H1 (cell line): ENCODE measurements at regions not wholly inside any gene's neighbourhood (a gene's known extent, or its start where the extent isn't known, plus 50 kb on each side); places are given as distances from the start of the nearest gene placed in this dataset.

Experiments
- CHD2 ChIP-seq: IDR thresholded peaks from 2 replicates; pipeline ENCODE4 v1.6.1; 2012; ENCODE audit warnings: low read length, improper control_type of control experiment
- EZH2 ChIP-seq: fragments of 200-600 bp; sonication (generic); IDR thresholded peaks from 2 replicates; pipeline ENCODE4 v1.7.1; 2012; ENCODE audit warnings: low read depth, mild to moderate bottlenecking, moderate library complexity, low read length, inconsistent platforms; ENCODE audit not compliant: severe bottlenecking
- HDAC6 ChIP-seq: IDR thresholded peaks from one replicate; pipeline ENCODE4 v1.7.1; 2012; ENCODE audit warnings: low read depth, mild to moderate bottlenecking, inconsistent platforms, low read length, moderate library complexity
- JUN ChIP-seq: IDR thresholded peaks from 2 replicates; pipeline ENCODE4 v1.6.1; 2011; ENCODE audit warnings: low read depth, mild to moderate bottlenecking, improper control_type of control experiment, low read length
- JUND ChIP-seq: IDR thresholded peaks from 2 replicates; pipeline ENCODE4 v1.6.1; 2011; ENCODE audit warnings: mild to moderate bottlenecking, improper control_type of control experiment, low read length
- KDM5A ChIP-seq: fragments of 200-600 bp; IDR thresholded peaks from 2 replicates; pipeline ENCODE4 v1.7.1; 2012; ENCODE audit warnings: mild to moderate bottlenecking, low read length, inconsistent platforms, mixed read lengths
- POLR2A ChIP-seq, 2 experiments: IDR thresholded peaks; 1 replicate in 1 of 2; 2 replicates in 1 of 2; pipeline ENCODE4 v1.6.1; 2011; ENCODE audit warnings: low read depth in 2 of 2, low read length in 2 of 2, mild to moderate bottlenecking in 2 of 2; ENCODE audit errors: control extremely low read depth in 1 of 2
- POLR2AphosphoS5 ChIP-seq: IDR thresholded peaks from 2 replicates; pipeline ENCODE4 v1.6.1; 2011; ENCODE audit warnings: low read depth, low read length
- RXRA ChIP-seq: IDR thresholded peaks from 2 replicates; pipeline ENCODE4 v1.6.1; 2011; ENCODE audit warnings: low read depth, mild to moderate bottlenecking, low read length, moderate library complexity; ENCODE audit not compliant: insufficient read depth
- TF ChIP-seq, protein P1 (sequence below): IDR thresholded peaks from 2 replicates; pipeline ENCODE4 v1.6.1; 2011; ENCODE audit warnings: low read length, improper control_type of control experiment
- TF ChIP-seq, protein P2 (sequence below), 3 experiments: IDR thresholded peaks; 1 replicate in 2 of 3; 2 replicates in 1 of 3; pipeline versions ENCODE4 v1.5.1 to v1.6.1; 2011; ENCODE audit warnings: low read length in 3 of 3, mild to moderate bottlenecking in 3 of 3, inconsistent platforms in 2 of 3, low read depth in 1 of 3, moderate library complexity in 1 of 3; ENCODE audit not compliant: insufficient read depth in 1 of 3; ENCODE audit errors: control extremely low read depth in 1 of 3

- no peak for TF ChIP-seq POLR2AphosphoS5
- no peak for TF ChIP-seq CHD2
- TF ChIP-seq, protein P1, sequence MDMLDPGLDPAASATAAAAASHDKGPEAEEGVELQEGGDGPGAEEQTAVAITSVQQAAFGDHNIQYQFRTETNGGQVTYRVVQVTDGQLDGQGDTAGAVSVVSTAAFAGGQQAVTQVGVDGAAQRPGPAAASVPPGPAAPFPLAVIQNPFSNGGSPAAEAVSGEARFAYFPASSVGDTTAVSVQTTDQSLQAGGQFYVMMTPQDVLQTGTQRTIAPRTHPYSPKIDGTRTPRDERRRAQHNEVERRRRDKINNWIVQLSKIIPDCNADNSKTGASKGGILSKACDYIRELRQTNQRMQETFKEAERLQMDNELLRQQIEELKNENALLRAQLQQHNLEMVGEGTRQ, result no peak
- TF ChIP-seq JUND, result no peak
- no peak for TF ChIP-seq JUN
- TF ChIP-seq, protein P2, sequence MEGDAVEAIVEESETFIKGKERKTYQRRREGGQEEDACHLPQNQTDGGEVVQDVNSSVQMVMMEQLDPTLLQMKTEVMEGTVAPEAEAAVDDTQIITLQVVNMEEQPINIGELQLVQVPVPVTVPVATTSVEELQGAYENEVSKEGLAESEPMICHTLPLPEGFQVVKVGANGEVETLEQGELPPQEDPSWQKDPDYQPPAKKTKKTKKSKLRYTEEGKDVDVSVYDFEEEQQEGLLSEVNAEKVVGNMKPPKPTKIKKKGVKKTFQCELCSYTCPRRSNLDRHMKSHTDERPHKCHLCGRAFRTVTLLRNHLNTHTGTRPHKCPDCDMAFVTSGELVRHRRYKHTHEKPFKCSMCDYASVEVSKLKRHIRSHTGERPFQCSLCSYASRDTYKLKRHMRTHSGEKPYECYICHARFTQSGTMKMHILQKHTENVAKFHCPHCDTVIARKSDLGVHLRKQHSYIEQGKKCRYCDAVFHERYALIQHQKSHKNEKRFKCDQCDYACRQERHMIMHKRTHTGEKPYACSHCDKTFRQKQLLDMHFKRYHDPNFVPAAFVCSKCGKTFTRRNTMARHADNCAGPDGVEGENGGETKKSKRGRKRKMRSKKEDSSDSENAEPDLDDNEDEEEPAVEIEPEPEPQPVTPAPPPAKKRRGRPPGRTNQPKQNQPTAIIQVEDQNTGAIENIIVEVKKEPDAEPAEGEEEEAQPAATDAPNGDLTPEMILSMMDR (IDR thresholded peaks at IDR 0.05; ENCODE audit: control extremely low read depth in 1 of 3, insufficient read depth in 1 of 3, low read depth in 1 of 3, low read length in 3 of 3), result no peak
- no peak for TF ChIP-seq RXRA
- TF ChIP-seq EZH2, result no peak
- TF ChIP-seq HDAC6, result no peak
- no peak for TF ChIP-seq POLR2A (IDR thresholded peaks at IDR 0.05; ENCODE audit: control extremely low read depth in 1 of 2, low read depth in 2 of 2, low read length in 2 of 2)
- TF ChIP-seq KDM5A, result no peak
These were observed 135.1 kb downstream of the CHIC2 start for GRCh38 chr4:53929311-53929710.
